ENCODE measurements at regions not wholly inside any gene's neighbourhood (a gene's known extent, or its start where the extent isn't known, plus 50 kb on each side); places are given as distances from the start of the nearest gene placed in this dataset.

GRCh38 chr3:177772908-177773557 lies 575.8 kb upstream of the TBL1XR1 start:
- ATAC-seq (no peak), DNase-seq (no peak), FAIRE-seq (no peak)
- no peaks in the 10 kb centered on the region for H3K27me3 ChIP-seq
- no peaks in the 10 kb centered on the region for H3K36me3 ChIP-seq
- intact Hi-C loops (cut with DNase I), result loop anchor here in 1 of 3 donors (10.0 kb wide), 1 partner anchor 258 kb away; no protein-coding TSS in a partner anchor
- WGBS, 2 donors, result 59 to 70% methylated on average over 3 of the region's 3 CpGs
- no peak overlapping the region for H3K27ac ChIP-seq
- no peak for TF ChIP-seq CTCF (IDR thresholded peaks at IDR 0.05)
- no peaks in the 10 kb centered on the region for H3K9me3 ChIP-seq
- H3K4me1 ChIP-seq, result no peaks in the 10 kb centered on the region
- no peak overlapping the region for H3K4me3 ChIP-seq

GRCh38 chr3:177773717-177774116 lies 576.4 kb upstream of the TBL1XR1 start:
- FAIRE-seq, result no peak
- Histone ChIP-seq H3K36me3 (no peaks in the 10 kb centered on the region), H3K27ac (no peak overlapping the region), H3K4me1 (no peaks in the 10 kb centered on the region), H3K9me3 (no peaks in the 10 kb centered on the region), H3K4me3 (no peak overlapping the region), H3K27me3 (no peaks in the 10 kb centered on the region)
- intact Hi-C loops (cut with DNase I), result loop anchor here in 1 of 3 donors (10.0 kb wide), 1 partner anchor 259 kb away; no protein-coding TSS in a partner anchor
- DNase-seq, result no peak
- no peak for TF ChIP-seq CTCF (IDR thresholded peaks at IDR 0.05)
- no peak for ATAC-seq
- WGBS, 2 donors, result 74 to 80% methylated on average over 1 of the region's 1 CpG

GRCh38 chr3:177776661-177777101 lies 579.4 kb upstream of the TBL1XR1 start:
- TF ChIP-seq CTCF (IDR thresholded peaks at IDR 0.05), result no peak
- Histone ChIP-seq H3K36me3 (no peaks in the 10 kb centered on the region), H3K9me3 (no peaks in the 10 kb centered on the region), H3K27ac (no peak overlapping the region), H3K27me3 (no peaks in the 10 kb centered on the region), H3K4me3 (no peak overlapping the region), H3K4me1 (no peaks in the 10 kb centered on the region)
- peak in 1 of 6 donors; percentile 23 for DNase-seq
- FAIRE-seq, result no peak
- WGBS, 2 donors, result 40 to 47% methylated on average over 6 of the region's 6 CpGs
- peak in 3 of 4 donors; percentile 38 to 59 (median 47) for ATAC-seq
- intact Hi-C loops (cut with DNase I), result loop anchor here in 1 of 3 donors (10.0 kb wide), 1 partner anchor 262 kb away; no protein-coding TSS in a partner anchor

- peak in 5 of 6 donors; percentile 35 to 76 (median 39) for DNase-seq
- Histone ChIP-seq H3K27me3 (no peaks in the 10 kb centered on the region), H3K4me3 (no peak overlapping the region), H3K9me3 (no peaks in the 10 kb centered on the region), H3K4me1 (no peaks in the 10 kb centered on the region), H3K36me3 (no peaks in the 10 kb centered on the region), H3K27ac (no peak overlapping the region)
- intact Hi-C loops (cut with DNase I), result loop anchor here in 1 of 3 donors (10.0 kb wide), 1 partner anchor 263 kb away; no protein-coding TSS in a partner anchor
- 30 to 35% methylated on average over 1 of the region's 1 CpG for WGBS, 2 donors
- TF ChIP-seq CTCF (IDR thresholded peaks at IDR 0.05), result peak; percentile 6 to 54 (median 41)
- no peak for FAIRE-seq
- ATAC-seq, result peak; percentile 90 to 97 (median 94)
Observed at GRCh38 chr3:177777699-177778098, 580.4 kb upstream of the TBL1XR1 start.

GRCh38 chr3:177778633-177779032 lies 581.4 kb upstream of the TBL1XR1 start:
- Histone ChIP-seq H3K4me1 (no peaks in the 10 kb centered on the region), H3K27me3 (no peaks in the 10 kb centered on the region), H3K27ac (no peak overlapping the region), H3K4me3 (no peak overlapping the region), H3K36me3 (no peaks in the 10 kb centered on the region), H3K9me3 (no peaks in the 10 kb centered on the region)
- 37 to 41% methylated on average over 1 of the region's 1 CpG for WGBS, 2 donors
- intact Hi-C loops (cut with DNase I), result loop anchor here in 1 of 3 donors (10.0 kb wide), 1 partner anchor 264 kb away; no protein-coding TSS in a partner anchor
- FAIRE-seq (no peak), ATAC-seq (peak in 1 of 4 donors; percentile 11), DNase-seq (no peak)
- TF ChIP-seq CTCF (IDR thresholded peaks at IDR 0.05), result no peak

Measured in pancreas (tissue), 10 donors.